ENCODE measurements at regions not wholly inside any gene's neighbourhood (a gene's known extent, or its start where the extent isn't known, plus 50 kb on each side); places are given as distances from the start of the nearest gene placed in this dataset.
A peak's percentile ranks its signal among the peaks of the same experiment; 100 is the strongest.

GRCh38 chr5:3654515-3654914 is 58.9 kb downstream of the IRX1 start:
- no peak for DNase-seq (ENCODE audit: low spot score)

DNA sequence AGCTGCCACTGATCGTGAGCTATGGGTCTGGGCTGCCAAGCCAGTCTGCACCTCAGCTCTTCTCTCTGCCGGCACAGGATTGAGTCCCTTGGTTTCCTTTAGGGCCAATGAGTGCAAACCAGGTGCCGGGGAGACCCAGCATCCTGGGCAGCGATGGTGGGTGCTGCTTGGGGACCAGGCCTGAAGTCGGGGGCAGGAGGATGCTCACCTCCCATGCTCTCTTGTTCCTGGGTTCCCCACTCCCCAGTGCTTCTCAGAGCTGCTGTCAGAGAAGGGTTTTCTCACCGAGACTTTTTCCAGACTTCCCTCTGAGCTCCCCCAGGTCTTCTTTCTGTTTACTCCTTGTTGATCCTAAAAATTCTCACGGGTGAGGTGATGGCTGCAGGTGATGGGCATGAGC is 61.2 kb downstream of the IRX1 start:
- DNase-seq (ENCODE audit: low spot score): no peak

- DNase-seq (ENCODE audit: low spot score): no peak
Observed at GRCh38 chr5:3657364-3658022, 61.9 kb downstream of the IRX1 start.

DNA sequence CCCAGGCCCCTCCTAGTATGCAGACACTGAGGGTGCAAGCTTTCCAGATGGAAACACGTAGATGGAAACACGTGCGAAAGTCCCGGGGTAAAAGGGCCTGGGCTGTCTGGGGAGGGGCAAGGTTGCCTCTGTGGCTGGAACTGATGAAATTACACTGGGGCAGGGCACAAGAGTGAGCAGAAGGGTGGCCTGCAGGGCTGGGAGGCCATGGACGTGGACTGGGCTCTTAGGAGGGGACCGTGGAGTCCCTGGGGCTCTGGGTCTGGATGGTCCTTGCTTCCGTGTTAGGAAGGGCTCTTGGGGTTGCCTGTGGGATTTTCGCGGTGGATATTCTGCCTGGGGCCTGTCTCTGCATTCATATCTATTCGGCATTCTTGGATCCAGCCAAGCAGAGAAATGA is 63.3 kb downstream of the IRX1 start:
- no peak for DNase-seq (ENCODE audit: low spot score)

DNA sequence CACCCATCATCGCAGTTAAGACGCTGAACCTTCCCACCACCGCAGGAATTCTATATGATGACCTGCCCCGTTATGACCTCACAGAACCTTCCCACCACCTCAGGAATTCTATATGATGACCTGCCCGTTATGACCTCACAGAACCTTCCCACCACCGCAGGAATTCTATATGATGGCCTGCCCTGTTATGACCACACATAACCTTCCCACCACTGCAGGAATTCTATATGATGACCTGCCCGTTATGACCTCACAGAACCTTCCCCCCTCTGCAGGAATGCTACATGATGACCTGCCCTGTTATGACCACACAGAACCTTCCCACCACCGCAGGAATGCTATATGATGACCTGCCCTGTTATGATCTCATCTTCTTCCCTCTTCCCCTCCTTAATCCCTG is 64.3 kb downstream of the IRX1 start:
- peak; percentile 47 for DNase-seq (ENCODE audit: low spot score)

DNA sequence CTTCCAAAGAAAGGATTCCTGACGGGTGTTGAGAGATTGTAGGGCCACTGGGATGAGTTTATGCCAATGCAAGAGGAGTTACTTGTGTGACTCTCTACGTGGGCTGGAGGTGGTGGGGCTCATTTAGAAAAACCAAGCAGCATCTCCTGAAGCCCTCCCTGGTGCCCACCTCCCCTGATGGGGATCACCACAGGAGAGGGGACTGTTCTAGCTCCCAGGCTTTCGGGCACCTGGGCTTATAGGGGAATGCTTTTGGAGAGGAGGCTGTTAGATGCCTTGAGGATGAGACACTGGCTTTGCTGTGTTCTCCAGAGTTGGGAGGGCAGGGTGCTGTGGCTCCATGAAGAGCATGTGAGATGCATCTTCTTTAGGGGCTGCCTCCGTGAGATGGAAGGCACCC is 65.0 kb downstream of the IRX1 start:
- no peak for DNase-seq (ENCODE audit: low spot score)

DNA sequence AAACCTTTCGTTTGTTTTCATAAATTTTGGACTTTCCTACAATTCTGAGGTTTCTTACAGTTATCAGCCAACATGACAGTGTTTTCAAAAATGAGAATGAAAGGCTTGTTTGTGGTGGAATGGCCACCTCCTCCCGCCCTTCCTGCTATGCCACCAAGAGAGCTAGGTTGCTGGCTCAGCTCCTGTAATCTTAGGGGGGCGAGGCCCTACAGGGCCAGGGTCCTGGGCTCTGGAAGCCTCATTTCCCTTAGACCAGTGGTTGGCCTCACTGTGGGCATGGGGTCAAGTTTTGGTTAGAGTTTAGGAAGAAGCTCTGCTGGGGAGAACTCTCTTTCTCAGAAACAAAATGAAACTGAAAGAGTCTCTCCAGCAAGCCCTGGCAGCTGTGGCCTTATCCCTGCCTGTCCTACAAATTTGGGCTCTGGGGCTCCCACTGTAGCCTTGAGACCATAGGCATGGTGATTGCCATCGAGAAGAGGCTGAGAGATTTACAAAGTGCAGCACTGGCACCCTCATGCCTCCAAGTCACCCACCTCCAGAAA is 66.2 kb downstream of the IRX1 start:
- no peak for DNase-seq (ENCODE audit: low spot score)

DNA sequence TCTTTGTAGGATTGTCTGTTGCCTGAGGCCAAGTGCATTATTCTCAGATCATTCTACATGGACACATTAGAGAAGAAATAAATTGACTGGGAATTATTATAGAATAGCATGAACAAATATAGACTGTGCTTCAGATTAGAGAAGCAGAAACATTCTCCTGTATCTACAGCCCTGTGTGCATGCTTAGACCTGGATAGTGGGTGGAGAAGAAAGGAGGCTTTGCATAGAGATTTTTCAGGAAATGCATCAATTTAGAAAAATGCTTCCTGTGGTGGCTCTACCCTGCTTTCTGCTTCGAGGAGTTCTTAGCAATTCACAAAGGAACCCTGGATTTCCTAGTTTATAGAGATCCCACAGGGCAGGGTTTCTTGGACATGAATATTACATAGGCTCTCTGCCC is 66.7 kb downstream of the IRX1 start:
- DNase-seq (ENCODE audit: low spot score): no peak

DNA sequence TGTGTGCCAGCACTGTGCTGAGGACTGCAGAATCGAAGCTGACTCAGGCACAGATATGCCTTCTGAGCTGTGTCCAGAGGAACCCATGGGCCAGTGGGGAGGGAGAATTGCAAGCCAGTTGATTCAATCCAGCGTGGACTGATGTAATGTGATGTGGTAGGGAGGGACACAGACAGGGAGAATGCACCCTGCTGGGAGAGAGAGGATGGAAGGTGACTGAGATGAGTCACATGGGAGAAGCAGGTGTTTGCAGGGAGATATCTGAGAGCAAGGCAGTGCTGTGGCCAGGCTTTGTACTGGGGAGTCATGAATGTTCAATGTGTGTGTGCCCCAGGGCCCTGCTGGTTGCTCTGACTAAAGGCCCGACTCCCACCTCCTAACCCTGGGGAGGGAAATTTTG is 75.7 kb downstream of the IRX1 start:
- DNase-seq (ENCODE audit: low spot score): no peak

DNA sequence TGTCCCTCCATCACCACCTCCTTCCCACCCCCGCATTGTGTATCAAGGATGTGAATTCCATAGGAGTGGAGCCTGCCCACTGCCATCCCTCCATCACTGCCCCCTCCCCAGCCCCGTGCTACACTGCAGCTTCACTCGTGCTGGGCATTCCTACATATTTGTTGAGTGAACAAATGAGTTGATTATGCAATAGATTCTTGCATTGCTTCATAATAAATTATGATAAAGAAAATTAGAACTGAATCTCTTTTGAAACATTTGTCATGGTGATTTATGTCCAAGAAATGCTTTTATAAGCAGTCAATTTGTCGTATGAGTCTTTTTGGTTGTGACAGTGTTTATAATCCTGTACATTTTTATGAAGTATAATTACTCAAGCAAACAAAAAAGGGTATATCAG is 83.2 kb downstream of the IRX1 start:
- no peak for DNase-seq (ENCODE audit: low spot score)

DNA sequence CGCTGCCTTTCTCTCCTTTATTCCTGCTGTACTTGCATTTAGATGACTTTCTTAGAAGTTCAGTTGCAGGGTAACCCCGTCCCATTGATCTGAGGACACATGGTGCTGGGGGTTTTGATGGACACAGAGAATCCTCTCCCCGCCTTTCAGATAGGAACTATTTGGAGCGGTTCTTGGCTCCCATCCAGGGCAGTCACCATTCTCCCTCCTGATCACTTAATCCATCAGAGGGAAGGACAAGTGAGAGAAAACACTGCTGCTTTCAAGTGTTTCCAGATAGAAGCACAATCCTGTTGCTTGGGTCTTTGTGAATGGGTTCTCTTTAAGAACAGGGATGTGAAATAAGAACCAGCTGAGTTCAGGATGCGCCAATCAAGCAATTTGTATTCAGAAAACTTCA is 85.2 kb downstream of the IRX1 start:
- no peak for DNase-seq (ENCODE audit: low spot score)

DNA sequence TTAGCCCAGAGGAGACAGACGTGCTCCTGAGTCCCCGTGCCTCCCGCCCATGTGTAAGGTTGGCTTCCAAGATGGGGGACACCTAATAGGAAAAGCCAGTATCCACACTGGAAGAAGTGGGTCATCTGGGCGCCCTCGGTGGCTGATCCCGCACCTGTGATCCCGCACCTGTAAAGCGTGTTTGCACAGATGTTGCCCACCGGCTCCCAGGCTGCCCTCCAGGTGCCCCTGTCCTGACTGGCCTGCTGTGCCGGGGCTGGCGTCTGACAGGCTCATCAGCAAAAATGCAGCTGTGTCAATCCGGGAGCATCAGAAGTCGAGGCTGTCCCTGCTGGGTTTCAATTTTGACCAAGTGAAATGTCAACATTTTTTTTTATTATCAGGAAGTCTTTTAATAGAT is 88.5 kb downstream of the IRX1 start:
- no peak for DNase-seq (ENCODE audit: low spot score)

GRCh38 chr5:3684771-3685354 is 89.2 kb downstream of the IRX1 start:
- DNase-seq (ENCODE audit: low spot score): no peak

GRCh38 chr5:3694819-3695218 is 99.2 kb downstream of the IRX1 start:
- DNase-seq (ENCODE audit: low spot score): peak; percentile 31

DNA sequence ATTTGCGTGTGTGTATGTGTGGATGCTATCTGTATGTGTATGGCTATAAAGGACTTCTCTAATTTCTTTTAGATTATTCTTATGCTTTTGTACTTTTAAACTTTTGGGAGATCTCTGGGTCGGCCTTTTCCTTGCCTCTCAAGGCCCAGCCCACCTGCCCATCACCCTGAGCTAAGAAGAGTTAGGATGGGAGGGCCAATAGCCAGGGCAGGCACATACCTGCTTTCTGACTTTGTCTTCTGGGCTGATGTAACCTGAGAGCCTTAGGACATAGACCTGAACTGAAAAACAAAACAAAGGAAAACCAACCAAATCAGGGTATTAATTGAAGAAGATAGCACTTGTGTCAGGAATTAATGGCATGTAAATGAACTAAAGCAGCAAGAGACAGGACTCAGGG is 100.2 kb downstream of the IRX1 start:
- DNase-seq (ENCODE audit: low spot score): no peak

DNA sequence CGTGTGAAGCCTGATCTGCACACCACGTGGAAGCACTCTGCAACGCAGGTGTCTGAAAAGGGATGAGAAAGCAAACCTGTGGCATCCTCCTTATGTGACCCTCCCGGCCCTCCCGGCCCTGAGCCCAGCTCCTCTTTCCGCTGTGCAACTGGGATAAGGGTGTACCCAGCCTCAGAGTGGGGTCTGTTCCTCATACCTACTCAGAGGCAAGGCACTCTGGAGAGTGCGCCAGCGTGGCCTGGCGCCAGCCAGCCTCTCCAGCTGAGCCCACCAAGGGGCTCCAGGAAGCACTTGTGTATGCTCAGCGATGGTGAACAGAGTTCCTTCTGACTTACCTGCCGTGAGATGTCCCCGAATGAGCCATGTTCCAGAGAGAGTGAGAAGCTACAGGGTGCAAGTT is 102.8 kb downstream of the IRX1 start:
- no peak for DNase-seq (ENCODE audit: low spot score)

DNA sequence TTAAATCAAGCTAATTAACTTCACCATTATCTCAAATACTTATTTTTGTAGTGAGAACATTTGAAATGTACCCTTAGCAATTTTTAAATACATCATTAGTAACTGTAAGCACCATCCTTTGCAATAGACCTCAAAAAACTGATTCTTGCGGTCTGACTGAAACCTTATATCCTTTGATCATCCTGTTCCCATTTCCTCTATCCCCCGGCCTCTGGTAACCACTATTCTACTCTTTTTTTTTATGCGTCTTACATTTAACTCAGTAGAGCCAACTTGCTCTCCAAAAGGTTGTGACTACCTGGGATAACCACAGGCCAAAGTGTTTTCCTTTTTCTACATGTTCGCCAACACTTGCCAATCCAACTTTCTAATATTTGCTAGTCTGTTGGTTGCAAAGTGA is 106.1 kb downstream of the IRX1 start:
- no peak for DNase-seq (ENCODE audit: low spot score)

GRCh38 chr5:3704661-3705060 is 109.0 kb downstream of the IRX1 start:
- no peak for DNase-seq (ENCODE audit: low spot score)

DNA sequence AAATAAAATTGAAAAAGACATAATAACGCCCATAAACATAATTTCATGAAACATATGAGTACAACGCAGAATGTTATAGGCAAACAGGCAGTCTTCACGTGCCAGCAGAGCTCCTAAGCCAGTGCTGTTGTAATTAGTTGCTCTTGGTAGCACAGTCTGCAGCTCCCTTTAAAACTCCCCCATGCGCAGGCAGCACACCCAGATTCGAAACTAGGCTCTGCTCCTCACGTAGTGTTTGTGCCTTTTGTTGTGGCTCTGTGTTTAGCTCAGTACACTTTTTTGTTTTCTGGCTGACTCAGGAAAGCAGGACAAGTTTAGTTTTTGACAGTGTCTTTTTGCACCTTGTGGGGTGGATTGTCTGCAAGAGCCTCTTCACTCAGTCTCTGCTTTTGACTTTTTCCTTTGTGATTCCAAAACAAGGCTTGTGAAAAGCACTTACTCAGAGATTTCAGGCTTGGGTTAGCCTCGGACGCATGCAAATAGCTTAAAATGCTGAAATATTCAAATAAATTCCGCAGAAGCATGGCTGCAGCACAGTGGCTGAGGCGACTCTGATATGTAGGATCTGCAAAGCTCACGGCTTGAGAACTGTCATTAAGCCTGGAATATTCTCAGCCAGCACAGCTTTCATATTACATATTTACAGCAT is 113.6 kb downstream of the IRX1 start:
- no peak for DNase-seq (ENCODE audit: low spot score)

- DNase-seq (ENCODE audit: low spot score): no peak
Observed at GRCh38 chr5:3709717-3710348, 114.2 kb downstream of the IRX1 start.

GRCh38 chr5:3715062-3715461 is 119.4 kb downstream of the IRX1 start:
- no peak for DNase-seq (ENCODE audit: low spot score)

DNA sequence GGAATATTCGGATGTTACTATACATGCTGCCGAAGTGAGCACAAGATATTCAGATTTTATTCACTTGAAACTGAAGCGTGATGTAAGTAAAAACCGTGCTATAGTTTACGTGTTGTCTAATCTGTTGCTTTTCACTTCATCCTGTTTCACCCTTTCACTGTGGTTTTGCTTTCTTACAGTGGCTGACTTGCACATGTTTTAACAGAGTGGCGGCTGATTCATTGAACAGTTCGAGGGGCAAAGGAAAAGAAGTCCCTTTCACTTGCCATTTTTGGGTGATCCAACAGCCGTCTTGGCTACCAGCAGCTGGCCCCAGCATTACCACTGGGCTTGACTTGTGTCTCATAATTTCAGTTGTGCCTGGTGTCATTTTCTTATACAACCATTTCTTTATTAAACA is 134.0 kb downstream of the IRX1 start:
- DNase-seq (ENCODE audit: low spot score): no peak

GRCh38 chr5:3734632-3735031 is 139.0 kb downstream of the IRX1 start:
- DNase-seq (ENCODE audit: low spot score): no peak

Data from H4 (cell line).